ENCODE measurements at regions not wholly inside any gene's neighbourhood (a gene's known extent, or its start where the extent isn't known, plus 50 kb on each side); places are given as distances from the start of the nearest gene placed in this dataset.

GRCh38 chr14:76551906-76552305 lies 176.0 kb downstream of the ESRRB start:
- no peak for DNase-seq (ENCODE audit: low spot score)

- DNase-seq (ENCODE audit: low spot score), result no peak
These were observed 188.8 kb downstream of the ESRRB start for GRCh38 chr14:76564471-76565422.

GRCh38 chr14:76566439-76566838 lies 190.5 kb downstream of the ESRRB start:
- no peak for DNase-seq (ENCODE audit: low spot score)

- no peak for DNase-seq (ENCODE audit: low spot score)
These were observed 186.7 kb upstream of the VASH1 start for GRCh38 chr14:76574416-76575095.

- no peak for DNase-seq (ENCODE audit: low spot score)
These were observed 186.2 kb upstream of the VASH1 start for GRCh38 chr14:76575108-76575507.

- DNase-seq (ENCODE audit: low spot score), result peak; percentile 7
These were observed 185.1 kb upstream of the VASH1 start for GRCh38 chr14:76576047-76576741.

- DNase-seq (ENCODE audit: low spot score), result no peak
These were observed 184.2 kb upstream of the VASH1 start for GRCh38 chr14:76577090-76577489.

GRCh38 chr14:76577837-76578236 lies 183.4 kb upstream of the VASH1 start:
- no peak for DNase-seq (ENCODE audit: low spot score)

GRCh38 chr14:76580399-76580798 lies 180.9 kb upstream of the VASH1 start:
- DNase-seq (ENCODE audit: low spot score), result no peak

GRCh38 chr14:76580967-76581366 lies 180.3 kb upstream of the VASH1 start:
- DNase-seq (ENCODE audit: low spot score), result no peak

- DNase-seq (ENCODE audit: low spot score), result no peak
These were observed 179.7 kb upstream of the VASH1 start for GRCh38 chr14:76581592-76581991.

- DNase-seq (ENCODE audit: low spot score), result no peak
These were observed 178.8 kb upstream of the VASH1 start for GRCh38 chr14:76582447-76582846.

- no peak for DNase-seq (ENCODE audit: low spot score)
These were observed 178.1 kb upstream of the VASH1 start for GRCh38 chr14:76583174-76583573.

- no peak for DNase-seq (ENCODE audit: low spot score)
These were observed 177.5 kb upstream of the VASH1 start for GRCh38 chr14:76583805-76584204.

GRCh38 chr14:76584271-76584702 lies 177.0 kb upstream of the VASH1 start:
- DNase-seq (ENCODE audit: low spot score), result peak; percentile 32

GRCh38 chr14:76585616-76586015 lies 175.7 kb upstream of the VASH1 start:
- no peak for DNase-seq (ENCODE audit: low spot score)

- DNase-seq (ENCODE audit: low spot score), result peak; percentile 29
These were observed 172.0 kb upstream of the VASH1 start for GRCh38 chr14:76589246-76589645.

GRCh38 chr14:76591266-76591665 lies 170.0 kb upstream of the VASH1 start:
- no peak for DNase-seq (ENCODE audit: low spot score)

- no peak for DNase-seq (ENCODE audit: low spot score)
These were observed 166.0 kb upstream of the VASH1 start for GRCh38 chr14:76595266-76595665.

GRCh38 chr14:76597387-76597786 lies 163.9 kb upstream of the VASH1 start:
- DNase-seq (ENCODE audit: low spot score), result no peak

GRCh38 chr14:76599141-76599540 lies 162.1 kb upstream of the VASH1 start:
- DNase-seq (ENCODE audit: low spot score), result no peak

- DNase-seq (ENCODE audit: low spot score), result no peak
These were observed 161.5 kb upstream of the VASH1 start for GRCh38 chr14:76599559-76600287.
